CD4-positive, alpha-beta T cell treated with Interleukin-17A for 4 hours (primary cell): ENCODE measurements at regions not wholly inside any gene's neighbourhood (a gene's known extent, or its start where the extent isn't known, plus 50 kb on each side); places are given as distances from the start of the nearest gene placed in this dataset.
"Not testable (repeated sequence)": the region's sequence is repeated elsewhere in the genome, so short reads cannot be mapped to it uniquely, and the experiment has no call there.

ENCODE experiments used
- DNase-seq: peaks from one replicate; pipeline ENCODE4 v3.0.0-alpha.2; 2020; ENCODE audit warnings: mixed read lengths

DNA sequence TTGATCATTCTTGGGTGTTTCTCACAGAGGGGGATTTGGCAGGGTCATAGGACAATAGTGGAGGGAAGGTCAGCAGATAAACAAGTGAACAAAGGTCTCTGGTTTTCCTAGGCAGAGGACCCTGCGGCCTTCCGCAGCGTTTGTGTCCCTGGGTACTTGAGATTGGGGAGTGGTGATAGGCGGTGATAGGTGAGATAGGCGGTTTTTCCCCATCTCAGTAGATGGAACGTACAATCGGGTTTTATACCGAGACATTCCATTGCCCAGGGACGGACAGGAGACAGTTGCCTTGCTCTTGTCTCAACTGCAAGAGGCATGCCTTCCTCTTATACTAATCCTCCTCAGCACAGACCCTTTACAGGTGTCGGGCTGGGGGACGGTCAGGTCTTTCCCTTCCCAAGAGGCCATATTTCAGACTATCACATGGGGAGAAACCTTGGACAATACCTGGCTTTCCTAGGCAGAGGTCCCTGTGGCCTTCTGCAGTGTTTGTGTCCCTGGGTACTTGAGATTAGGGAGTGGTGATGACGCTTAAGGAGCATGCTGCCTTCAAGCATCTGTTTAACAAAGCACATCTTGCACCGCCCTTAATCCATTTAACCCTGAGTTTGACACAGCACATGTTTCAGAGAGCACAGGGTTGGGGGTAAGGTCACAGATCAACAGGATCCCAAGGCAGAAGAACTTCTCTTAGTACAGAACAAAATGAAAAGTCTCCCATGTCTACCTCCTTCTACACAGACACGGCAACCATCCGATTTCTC lies 86.2 kb downstream of the OR2B2 start:
- not testable (repeated sequence) for DNase-seq

DNA sequence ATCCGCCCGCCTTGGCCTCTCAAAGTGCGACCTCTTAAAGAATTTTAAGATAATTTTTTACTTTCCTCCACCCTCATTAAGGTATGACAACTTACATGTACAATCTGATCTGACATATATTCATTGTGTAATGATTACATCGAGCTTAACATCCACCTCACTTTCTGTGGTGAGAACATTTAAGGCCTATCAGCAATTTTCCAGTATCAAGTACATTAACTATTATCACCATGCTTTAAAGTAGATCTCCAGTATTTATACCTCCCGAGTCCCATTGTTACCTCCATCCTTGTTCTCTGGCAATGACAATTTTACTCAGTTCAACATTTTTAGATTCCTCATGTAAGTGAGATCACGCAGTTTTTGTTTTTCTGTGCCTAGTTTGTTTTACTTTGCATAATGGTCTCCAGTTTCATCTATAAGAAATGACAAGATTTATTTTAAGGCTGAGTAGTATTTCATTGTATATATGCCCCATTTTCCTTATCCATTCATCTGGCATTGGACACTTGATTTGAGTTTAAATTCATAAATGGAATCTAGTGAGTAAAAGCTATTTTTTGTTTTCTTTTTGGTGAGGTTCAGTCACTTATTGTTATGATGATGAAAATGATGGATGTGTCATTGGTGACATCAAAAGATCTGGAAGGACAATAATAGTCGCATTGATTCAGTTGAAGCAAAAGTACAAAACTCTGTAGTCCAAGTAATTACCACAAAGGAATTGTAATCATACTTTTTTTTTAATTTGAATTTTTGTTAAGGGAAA lies 87.0 kb downstream of the OR2B2 start:
- DNase-seq = no peak

DNA sequence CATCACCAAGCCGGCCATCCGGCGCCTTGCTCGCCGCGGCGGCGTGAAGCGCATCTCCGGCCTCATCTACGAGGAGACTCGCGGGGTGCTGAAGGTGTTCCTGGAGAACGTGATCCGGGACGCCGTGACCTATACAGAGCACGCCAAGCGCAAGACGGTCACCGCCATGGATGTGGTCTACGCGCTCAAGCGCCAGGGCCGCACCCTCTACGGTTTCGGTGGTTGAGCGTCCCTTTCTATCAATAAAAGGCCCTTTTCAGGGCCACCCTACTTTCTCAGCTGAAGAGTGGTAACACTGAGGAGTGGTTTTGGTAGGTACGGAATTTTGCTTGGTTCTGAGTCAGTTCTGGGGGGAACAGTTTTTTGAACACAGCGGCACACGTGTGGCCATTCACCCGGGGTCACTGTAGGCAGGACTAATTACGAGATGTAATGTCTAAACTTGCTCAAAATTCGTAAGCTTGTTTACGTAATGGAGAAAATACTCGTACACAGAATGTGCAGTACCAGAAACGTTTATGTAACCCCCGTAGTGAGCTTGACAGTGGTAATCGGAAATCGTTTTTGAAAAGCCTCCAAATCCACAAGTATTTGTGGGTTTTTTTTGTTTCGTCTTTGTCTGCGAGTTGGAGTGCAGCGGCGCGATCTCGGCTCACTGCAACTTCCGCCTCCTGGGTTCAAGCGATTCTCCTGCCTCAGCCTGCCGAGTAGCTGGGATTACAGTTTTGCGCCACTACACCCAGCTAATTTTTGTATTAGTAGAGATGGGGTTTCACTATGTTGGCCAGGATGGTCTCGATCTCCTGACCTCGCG lies 87.8 kb downstream of the OR2B2 start:
- peak; percentile 36 for DNase-seq

DNA sequence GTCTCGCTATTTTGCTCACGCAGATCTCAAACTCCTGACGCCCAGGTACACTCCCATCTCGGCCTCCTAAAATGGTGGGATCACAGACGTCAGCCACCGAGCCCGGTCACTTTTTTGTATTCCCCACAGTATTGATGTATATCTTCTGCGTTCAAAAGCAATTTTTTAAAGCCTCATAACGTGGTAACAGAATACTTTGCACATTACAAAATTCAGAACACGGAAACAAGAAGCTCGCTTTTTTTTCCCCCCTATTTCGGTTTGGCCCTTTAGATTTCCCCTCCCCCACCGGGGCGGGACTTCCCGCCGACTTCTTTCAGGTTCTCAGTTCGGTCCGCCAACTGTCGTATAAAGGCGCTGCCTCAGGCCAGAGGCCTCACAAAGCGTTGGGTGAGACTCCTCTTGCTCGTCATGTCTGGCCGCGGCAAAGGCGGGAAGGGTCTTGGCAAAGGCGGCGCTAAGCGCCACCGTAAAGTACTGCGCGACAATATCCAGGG lies 88.4 kb downstream of the OR2B2 start:
- peak; percentile 45 for DNase-seq

DNA sequence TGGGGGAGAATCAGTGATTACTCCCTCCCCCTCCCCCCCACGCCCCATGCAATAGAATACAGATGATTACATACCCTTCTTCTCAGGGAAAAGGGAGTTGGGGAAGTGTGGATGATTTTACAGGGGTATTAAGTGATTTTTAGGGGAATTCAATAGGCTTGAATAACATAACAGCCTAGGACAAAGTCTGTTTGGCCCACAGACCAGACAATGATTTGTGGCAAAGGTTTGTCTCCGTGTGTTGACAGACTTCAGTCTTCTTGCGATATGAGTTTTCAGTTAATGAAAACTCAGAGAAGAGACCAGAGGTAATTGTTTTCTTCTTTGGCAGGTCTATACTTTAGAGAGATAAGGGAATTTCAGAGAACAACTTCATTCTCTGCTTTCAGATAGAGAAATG lies 95.3 kb downstream of the OR2B2 start:
- DNase-seq = no peak

DNA sequence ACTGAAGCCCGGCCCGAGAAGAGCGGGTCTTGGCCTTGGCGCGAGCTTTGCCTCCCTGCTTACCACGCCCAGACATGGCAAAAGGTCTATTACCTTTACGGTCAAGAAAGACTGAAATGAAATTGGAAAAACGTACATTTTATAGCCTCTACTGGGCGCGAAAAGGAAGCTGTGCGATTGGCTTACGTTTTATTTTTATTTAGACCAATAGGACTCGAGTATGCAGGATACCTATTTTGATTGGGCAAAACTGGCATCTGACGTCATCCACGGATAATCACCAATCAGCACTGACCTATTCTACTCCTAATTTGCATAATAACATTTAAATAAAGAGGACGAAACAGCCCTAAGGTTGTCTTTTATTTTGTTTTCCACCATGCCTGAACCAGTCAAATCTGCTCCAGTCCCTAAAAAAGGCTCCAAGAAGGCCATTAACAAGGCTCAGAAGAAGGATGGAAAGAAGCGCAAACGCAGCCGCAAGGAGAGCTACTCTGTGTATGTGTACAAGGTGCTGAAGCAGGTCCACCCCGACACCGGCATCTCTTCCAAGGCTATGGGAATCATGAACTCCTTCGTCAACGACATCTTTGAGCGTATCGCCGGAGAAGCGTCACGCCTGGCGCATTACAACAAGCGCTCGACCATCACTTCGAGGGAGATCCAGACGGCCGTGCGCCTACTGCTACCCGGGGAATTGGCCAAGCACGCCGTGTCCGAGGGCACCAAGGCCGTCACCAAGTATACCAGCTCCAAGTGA lies 97.4 kb downstream of the OR2B2 start:
- peak; percentile 84 for DNase-seq

DNA sequence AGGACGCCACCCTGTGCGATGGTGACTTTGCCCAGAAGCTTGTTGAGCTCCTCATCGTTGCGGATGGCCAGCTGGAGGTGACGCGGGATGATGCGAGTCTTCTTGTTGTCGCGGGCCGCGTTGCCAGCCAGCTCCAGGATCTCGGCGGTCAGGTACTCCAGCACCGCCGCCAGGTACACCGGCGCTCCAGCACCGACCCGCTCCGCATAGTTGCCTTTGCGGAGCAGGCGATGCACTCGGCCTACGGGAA lies 97.9 kb downstream of the OR2B2 start:
- not testable (repeated sequence) for DNase-seq

DNA sequence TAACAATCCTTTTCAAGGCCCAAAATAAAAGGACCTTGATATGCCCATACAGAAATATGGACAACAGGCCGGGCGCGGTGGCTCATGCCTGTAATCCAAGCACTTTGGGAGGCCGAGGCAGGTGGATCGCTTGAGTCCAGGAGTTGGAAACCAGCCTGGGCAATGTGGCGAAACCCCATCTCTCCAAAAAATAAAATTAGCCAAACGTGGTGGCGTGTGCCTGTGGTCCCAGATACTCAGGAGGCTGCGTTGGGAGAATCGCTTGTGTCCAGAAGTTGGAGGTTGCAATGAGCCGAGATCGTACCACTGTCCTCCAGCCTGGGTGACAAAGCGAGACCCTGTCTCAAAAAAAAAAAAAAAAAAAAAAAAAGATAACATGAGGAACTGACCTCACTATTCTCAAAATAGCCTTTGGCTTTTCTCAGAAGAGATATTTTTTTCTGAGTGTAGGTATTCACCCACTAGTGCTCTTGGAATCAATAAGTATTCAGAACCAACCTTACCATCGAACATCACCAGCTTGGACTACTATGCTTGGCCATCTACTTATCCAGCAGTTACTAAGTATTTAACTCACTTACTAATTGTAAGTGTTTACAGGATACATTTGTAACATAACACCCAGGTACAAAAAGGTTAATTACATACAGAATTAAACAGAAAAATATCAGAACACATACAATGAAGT lies 99.2 kb downstream of the OR2B2 start:
- DNase-seq = no peak

DNA sequence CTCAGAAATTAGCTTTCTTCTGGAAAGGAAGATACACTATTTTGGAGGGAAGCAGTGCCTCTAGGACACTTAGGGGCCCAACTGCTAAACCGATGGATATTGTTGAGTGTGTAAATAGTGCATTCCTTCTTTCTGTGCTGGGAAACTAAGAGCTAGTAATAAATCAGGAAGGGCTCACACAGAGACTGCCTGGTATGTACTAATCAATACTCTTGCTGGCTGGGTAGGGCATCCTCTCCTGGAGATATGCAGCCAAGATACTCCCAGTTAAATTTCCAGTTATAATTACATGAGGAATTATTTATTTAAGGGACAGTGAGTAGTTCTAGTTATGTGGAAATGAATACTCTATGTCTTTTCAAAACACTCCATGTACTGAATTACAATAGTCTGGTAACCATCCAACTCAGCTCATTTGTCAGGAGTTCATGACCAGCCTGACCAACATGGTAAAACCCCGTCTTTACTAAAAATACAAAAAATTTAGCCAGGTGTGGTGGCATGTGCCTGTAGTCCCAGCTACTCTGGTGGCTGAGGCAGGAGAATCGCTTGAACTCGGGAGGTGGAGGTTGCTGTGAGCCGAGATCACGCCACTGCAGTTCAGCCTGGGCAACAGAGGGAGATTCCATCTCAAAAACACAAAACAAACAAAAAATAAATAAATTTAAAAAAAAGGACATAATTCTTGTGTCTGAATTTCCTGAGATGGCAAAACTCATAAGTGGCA lies 100.0 kb downstream of the OR2B2 start:
- no peak for DNase-seq

DNA sequence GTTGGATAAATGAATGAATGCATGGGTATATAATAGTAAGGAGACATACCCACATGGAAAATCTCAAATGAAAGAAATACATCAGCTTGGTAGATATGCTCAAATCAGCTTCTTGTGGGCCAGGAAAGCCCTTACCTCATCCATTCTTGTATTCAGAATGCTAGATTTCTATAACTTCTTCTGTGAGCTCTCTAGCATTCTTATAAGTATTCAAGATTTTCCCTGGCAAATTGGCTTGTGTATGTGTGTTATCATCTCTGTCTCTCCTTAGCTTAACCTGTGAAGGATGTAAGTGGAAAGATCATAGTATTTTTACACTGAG lies 100.8 kb downstream of the OR2B2 start:
- no peak for DNase-seq

DNA sequence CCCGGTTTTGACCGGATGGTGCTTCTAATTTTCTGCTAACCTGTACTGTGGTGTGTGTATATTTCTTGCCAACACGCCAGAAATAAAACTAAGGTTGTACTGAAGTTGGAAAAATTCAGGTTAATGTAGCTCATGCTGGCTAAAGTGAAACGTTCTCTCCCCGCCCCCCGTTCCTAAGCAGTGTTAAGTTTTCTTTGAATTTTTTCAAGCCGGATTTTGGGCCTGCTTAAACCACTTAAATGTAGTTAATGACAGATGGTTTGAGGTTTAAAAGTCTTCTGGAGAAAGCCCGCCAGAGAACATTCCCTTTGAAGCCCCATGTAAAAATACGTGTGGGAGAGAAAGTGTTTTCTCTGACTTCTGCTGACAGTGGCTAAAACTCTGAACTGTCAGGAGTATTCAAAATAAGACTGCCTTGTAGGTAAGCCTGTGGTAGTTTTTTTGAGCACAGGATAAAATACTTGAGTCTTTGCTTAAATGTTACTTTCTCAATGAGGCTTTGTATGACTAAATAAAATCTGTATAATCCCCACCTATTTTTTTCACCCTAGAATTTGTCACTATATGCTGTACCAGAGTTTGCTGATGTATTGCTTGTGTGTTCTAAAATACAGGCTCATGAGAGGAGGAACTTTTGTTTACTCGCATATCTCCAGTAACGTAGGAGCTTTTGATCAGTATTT lies 101.3 kb downstream of the OR2B2 start:
- peak; percentile 15 for DNase-seq

DNA sequence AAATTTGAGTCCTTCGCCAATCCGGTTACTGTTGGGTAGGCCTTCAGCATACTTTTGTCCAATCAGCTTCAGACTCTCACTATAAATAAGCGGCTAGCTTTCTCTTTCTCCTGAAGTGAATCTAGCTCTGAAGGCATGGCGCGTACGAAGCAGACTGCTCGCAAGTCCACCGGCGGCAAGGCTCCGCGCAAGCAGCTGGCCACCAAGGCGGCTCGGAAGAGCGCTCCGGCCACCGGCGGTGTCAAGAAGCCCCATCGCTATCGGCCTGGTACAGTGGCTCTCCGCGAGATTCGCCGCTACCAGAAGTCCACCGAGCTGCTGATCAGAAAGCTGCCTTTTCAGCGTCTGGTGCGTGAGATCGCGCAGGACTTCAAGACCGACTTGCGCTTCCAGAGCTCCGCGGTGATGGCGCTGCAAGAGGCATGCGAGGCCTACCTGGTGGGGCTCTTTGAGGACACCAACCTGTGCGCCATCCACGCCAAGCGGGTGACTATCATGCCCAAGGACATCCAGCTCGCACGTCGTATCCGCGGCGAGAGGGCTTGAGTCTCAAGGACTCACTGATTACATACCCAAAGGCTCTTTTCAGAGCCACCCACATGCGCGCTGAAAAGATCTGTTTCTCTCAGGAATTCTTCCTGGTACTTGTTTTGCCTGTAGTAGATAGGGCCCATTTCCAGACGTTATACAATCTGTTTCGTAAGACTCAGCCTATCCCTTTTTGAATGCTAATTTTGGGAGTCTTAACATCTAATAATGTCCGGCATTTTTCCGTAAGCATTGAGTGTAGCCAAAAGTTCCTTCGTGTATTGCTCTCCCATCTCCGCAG lies 102.0 kb downstream of the OR2B2 start:
- peak; percentile 79 for DNase-seq

DNA sequence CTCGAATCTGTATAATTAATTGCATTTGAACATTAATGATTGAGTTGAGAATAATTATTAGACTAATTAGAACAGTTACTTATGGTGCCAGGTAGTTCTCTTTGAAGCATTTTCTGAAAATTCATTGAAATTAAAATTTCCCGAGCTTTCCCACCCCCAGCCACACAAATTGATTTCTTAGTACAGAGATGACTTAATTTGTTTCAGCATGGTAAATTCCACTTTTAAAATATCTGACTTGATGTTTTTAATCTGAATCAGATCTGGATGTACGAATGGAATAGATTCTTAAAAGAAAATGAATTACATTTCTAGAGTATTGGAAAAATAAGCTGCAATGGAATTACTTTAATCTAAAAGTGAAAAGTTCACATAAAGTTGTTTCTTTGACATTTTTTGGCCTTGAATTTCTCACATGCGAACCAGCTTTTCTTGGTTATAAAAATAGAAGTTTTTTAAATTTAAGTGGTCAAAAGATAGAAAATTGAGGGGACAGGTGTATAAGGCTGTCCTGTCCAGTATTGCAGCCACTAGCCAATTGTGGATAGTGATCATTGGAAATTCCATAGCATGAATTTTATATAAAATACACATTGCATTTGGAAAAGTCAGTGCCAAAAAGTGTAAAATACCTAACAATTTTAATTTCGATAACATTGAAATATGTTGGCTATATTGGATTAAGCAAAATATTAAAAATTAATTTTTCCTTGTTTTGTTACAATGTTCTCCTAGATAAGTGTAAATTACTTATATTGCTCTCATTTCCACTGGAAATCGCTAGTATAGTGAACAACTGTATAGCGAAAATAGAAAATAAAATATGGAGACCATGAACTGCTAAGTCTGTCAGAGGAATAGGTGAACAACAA lies 102.9 kb downstream of the OR2B2 start:
- no peak for DNase-seq

DNA sequence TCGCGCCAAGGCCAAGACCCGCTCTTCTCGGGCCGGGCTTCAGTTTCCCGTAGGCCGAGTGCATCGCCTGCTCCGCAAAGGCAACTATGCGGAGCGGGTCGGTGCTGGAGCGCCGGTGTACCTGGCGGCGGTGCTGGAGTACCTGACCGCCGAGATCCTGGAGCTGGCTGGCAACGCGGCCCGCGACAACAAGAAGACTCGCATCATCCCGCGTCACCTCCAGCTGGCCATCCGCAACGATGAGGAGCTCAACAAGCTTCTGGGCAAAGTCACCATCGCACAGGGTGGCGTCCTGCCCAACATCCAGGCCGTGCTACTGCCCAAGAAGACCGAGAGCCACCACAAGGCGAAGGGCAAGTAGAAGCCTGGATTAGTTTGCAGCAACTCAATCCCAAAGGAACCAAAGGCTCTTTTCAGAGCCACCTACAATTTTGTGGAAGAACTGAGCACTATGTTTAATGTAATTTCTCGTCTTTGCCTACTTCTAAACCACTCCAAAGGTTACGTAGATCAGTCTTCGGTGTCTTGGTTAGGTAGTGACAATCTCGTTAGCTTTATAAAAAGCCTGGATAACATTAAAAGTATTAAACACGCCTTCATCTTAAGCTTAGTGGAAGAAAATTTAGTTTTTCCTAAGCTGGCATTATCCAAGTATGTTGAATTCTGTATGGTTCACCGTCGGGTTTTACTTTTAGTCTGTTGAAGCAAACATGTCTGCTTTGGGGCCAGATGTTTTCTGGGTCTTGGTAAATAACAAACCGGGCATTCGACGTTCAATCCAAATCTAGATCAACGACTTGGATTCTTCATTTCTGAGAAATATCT lies 103.7 kb downstream of the OR2B2 start:
- not testable (repeated sequence) for DNase-seq

DNA sequence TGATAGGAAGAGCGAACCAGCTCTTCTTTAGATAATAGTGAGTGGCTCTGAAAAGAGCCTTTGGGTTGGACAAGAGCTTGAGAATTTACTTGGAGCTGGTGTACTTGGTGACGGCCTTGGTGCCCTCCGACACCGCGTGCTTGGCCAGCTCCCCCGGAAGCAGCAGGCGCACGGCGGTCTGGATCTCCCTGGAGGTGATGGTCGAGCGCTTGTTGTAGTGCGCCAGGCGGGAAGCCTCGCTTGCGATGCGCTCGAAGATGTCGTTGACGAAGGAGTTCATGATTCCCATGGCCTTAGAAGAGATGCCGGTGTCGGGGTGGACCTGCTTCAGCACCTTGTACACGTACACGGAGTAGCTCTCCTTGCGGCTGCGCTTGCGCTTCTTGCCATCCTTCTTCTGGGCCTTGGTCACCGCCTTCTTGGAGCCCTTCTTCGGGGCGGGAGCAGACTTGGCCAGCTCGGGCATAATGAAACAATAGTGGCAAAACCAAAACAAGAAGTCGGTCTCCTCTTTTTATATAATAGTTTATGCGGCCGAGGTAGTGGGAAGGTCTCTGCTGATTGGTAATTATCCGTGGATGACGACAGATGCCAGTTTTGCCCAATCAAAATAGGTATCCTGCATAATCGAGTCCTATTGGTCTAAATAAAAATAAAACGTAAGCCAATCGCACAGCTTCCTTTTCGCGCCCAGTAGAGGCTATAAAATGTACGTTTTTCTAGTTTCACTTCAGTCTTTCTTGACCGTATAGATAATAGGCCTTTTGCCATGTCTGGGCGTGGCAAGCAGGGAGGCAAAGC lies 104.6 kb downstream of the OR2B2 start:
- peak; percentile 71 for DNase-seq

DNA sequence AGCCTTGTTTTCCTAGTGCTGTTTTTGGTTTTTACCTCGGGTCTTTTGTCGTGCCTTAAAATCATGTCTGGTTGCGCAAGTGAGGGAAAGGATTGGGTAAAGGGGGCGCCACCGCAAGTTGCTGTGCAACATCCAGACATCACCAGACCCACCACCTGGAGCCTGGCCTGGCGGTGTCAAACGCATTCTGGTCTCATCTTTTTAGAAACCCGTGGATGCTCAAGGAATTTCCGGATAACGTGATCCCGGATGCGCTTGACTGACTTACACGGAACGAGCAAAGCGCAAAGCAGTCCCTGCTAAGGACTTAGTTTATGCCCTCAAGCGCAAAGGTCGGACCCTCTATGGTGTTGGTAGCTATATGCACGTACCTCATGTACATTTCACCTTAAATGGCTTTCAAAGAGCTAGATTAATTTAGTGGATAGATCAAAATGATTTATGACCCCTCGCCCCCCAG lies 105.2 kb downstream of the OR2B2 start:
- peak; percentile 21 for DNase-seq

DNA sequence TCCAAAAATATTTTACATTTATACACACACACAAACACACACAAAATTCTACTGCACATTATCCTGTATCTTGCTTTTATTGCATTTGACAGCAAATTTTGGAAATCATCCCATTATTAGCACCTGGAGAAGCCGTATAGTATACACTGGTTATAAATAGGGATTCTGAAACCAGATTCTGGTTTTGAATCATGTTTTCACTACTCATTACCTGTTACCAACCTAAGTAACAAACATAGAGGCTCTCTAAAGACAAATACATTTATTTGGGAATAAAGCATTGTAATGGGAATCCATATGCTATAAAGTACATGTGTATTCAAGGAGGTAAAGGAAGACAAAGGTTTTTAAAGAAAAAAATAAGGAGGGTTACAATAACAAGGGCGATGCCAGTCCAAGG lies 106.8 kb downstream of the OR2B2 start:
- no peak for DNase-seq
